K562 (cell line): ENCODE measurements at regions not wholly inside any gene's neighbourhood (a gene's known extent, or its start where the extent isn't known, plus 50 kb on each side); places are given as distances from the start of the nearest gene placed in this dataset.

Source experiments
- ATAC-seq: fragments of 200-7000 bp; cut with Tn5 transposase; 3 replicates; pipeline ENCODE4 v1.9.1; 2020; ENCODE audit warnings: moderate library complexity
- BruUV-seq: library from RNA; stranded (reverse); fragments of 400-500 nt; replicated peaks from 2 replicates; lab custom pipeline; 2021; lab: Mats Ljungman, UMichigan
- CTCF ChIA-PET: fragments of 300-600 bp; formaldehyde crosslinking; extraction: SDS; loops from one replicate; lab custom pipeline; 2021; ENCODE audit warnings: low intra/inter-chr PET ratio; lab: Yijun Ruan, JAX
- POLR2A ChIA-PET: fragments of 300-600, 350-650 bp; sonication (Branson Sonifier 250); formaldehyde crosslinking; extraction: SDS; loops from one replicate; lab custom pipeline; 2021; ENCODE audit warnings: antibody characterized with exemption, inconsistent platforms; lab: Yijun Ruan, JAX
- DNase-seq, 4 experiments: peaks; one replicate each; pipeline versions ENCODE4 v3.0.0 to v3.0.0-alpha.2; 2011 to 2018; ENCODE audit warnings: low spot score in 3 of 4, mixed read lengths in 3 of 4; ENCODE audit errors: extremely low read depth in 1 of 4
- FAIRE-seq: peaks from 2 replicates; lab custom pipeline; 2011; peaks lifted over from hg19 to GRCh38; lab: Jason Lieb, UNC
- H2AFZ ChIP-seq: 2 replicates; pipeline ENCODE4 v1.6.0; 2011; ENCODE audit warnings: low read depth, low read length, control low read depth, inconsistent platforms
- H3K27ac ChIP-seq: fragments of 200-600 bp; 3 replicates; pipeline ENCODE4 v1.8.0; 2011; ENCODE audit warnings: low read depth, mild to moderate bottlenecking, control low read depth, inconsistent platforms, low read length, moderate library complexity, mixed read lengths; ENCODE audit errors: extremely low read depth
- H3K27me3 ChIP-seq, 2 experiments: fragments of 300-600 bp in 1 of 2; 2 replicates in 1 of 2; 3 replicates in 1 of 2; pipeline versions ENCODE4 v1.6.0 to v1.8.0; 2011; ENCODE audit warnings: inconsistent platforms in 2 of 2, low read length in 2 of 2, mild to moderate bottlenecking in 1 of 2, mixed read lengths in 1 of 2, moderate library complexity in 1 of 2; ENCODE audit not compliant: control insufficient read depth in 2 of 2, insufficient read depth in 2 of 2
- H3K36me3 ChIP-seq: fragments of 300-600 bp; 3 replicates; pipeline ENCODE4 v1.8.0; 2011; ENCODE audit warnings: mild to moderate bottlenecking, low read length, inconsistent platforms; ENCODE audit not compliant: control insufficient read depth, insufficient read depth
- H3K4me1 ChIP-seq, 2 experiments: fragments of 200-600 bp in 1 of 2; replicated peaks in 1 of 2; 2 replicates in 1 of 2; 3 replicates in 1 of 2; pipeline versions ENCODE4 v1.5.1 to v1.8.0; 2011; ENCODE audit warnings: inconsistent platforms in 2 of 2, low read length in 2 of 2, mild to moderate bottlenecking in 1 of 2, mixed read lengths in 1 of 2, moderate library complexity in 1 of 2; ENCODE audit not compliant: control insufficient read depth in 2 of 2, insufficient read depth in 2 of 2
- H3K4me2 ChIP-seq: 2 replicates; pipeline ENCODE4 v1.6.1; 2011; ENCODE audit warnings: low read length, control low read depth, inconsistent platforms, mixed read lengths; ENCODE audit not compliant: insufficient read depth
- H3K4me3 ChIP-seq: fragments of 200-600 bp; sonication (generic), shearing (Covaris generic); 2 replicates; pipeline ENCODE4 v1.5.1; 2016; ENCODE audit warnings: control low read depth, inconsistent platforms
- H3K79me2 ChIP-seq: fragments of 200-600 bp; 3 replicates; pipeline ENCODE4 v1.8.0; 2011; ENCODE audit warnings: low read length, inconsistent platforms; ENCODE audit not compliant: control insufficient read depth, insufficient read depth
- H3K9ac ChIP-seq, 2 experiments: 2 replicates each; pipeline versions ENCODE4 v1.6.0 to v1.6.1; 2011; ENCODE audit warnings: low read depth in 2 of 2, low read length in 2 of 2, control low read depth in 1 of 2, inconsistent platforms in 1 of 2, mild to moderate bottlenecking in 1 of 2, mixed read lengths in 1 of 2; ENCODE audit not compliant: insufficient read depth in 1 of 2
- H3K9me1 ChIP-seq: one replicate; pipeline ENCODE4 v1.6.0; 2011; ENCODE audit warnings: inconsistent platforms, mild to moderate bottlenecking, low read length, moderate library complexity; ENCODE audit not compliant: control insufficient read depth, insufficient read depth
- H3K9me3 ChIP-seq: replicated peaks from 2 replicates; pipeline ENCODE4 v1.5.1; 2011; ENCODE audit warnings: low read depth, low read length, inconsistent platforms; ENCODE audit not compliant: control insufficient read depth, insufficient read depth
- H4K20me1 ChIP-seq: replicated peaks from 2 replicates; pipeline ENCODE4 v1.6.1; 2011; ENCODE audit warnings: low read length, inconsistent platforms, mixed read lengths; ENCODE audit not compliant: control insufficient read depth, insufficient read depth
- BRF1 ChIP-seq: IDR thresholded peaks from 3 replicates; pipeline ENCODE4 v1.6.1; 2011; ENCODE audit warnings: borderline replicate concordance, mild to moderate bottlenecking; ENCODE audit not compliant: insufficient read length; ENCODE audit errors: extremely low read depth
- CBFB ChIP-seq: sonication (generic); formaldehyde crosslinking; IDR thresholded peaks from 2 replicates; pipeline ENCODE4 v1.4.0; 2020; ENCODE audit warnings: mild to moderate bottlenecking, missing genetic modification reagents
- FOXM1 ChIP-seq, 2 experiments: fragments of 450-650 bp in 1 of 2; sonication (generic) in 1 of 2; formaldehyde crosslinking in 1 of 2; IDR thresholded peaks; 2 replicates each; pipeline versions ENCODE4 v1.6.1 to v1.9.0; 2017 to 2022; ENCODE audit warnings: low read depth in 2 of 2, mild to moderate bottlenecking in 2 of 2, missing genetic modification reagents in 1 of 2, moderate library complexity in 1 of 2
- HDAC3 ChIP-seq: fragments of 450-650 bp; IDR thresholded peaks from 2 replicates; pipeline ENCODE4 v1.6.1; 2018; ENCODE audit warnings: borderline replicate concordance, mild to moderate bottlenecking, moderate library complexity; ENCODE audit not compliant: partially characterized antibody
- SETDB1 ChIP-seq: IDR thresholded peaks from one replicate; pipeline ENCODE4 v1.6.1; 2012; ENCODE audit warnings: low read length, control low read depth, inconsistent platforms
- SIN3A ChIP-seq, 2 experiments: fragments of 150-350 bp in 1 of 2; IDR thresholded peaks; 2 replicates each; pipeline ENCODE4 v1.6.1; 2011 to 2016; ENCODE audit warnings: borderline replicate concordance in 2 of 2, low read depth in 2 of 2, low read length in 2 of 2, mild to moderate bottlenecking in 2 of 2, moderate library complexity in 2 of 2; ENCODE audit not compliant: control insufficient read depth in 1 of 2
- TRIM28 ChIP-seq: fragments of 450-650 bp; IDR thresholded peaks from 2 replicates; pipeline ENCODE4 v1.6.1; 2017
- TSC22D4 ChIP-seq: fragments of 450-650 bp; IDR thresholded peaks from 2 replicates; pipeline ENCODE4 v1.6.1; 2016; ENCODE audit warnings: missing genetic modification characterization, missing biosample characterization, control low read depth
- ZNF184 ChIP-seq: sonication (generic); formaldehyde crosslinking; IDR thresholded peaks from 2 replicates; pipeline ENCODE4 v1.5.0; 2020; ENCODE audit warnings: missing genetic modification reagents
- ZNF282 ChIP-seq: sonication (generic); formaldehyde crosslinking; IDR thresholded peaks from 2 replicates; pipeline ENCODE4 v1.8.1; 2023; ENCODE audit warnings: missing genetic modification reagents
- ZNF3 ChIP-seq: fragments of 250-450 bp; sonication (Bioruptor Pico); IDR thresholded peaks from 2 replicates; pipeline ENCODE4 v1.5.0; 2021; ENCODE audit warnings: mild to moderate bottlenecking, moderate library complexity
- WGBS: fragments of 100-300 bp; shearing (Covaris generic); methylation state at CpG from one replicate; pipeline ENCODE4 v1.1.6; 2016; ENCODE audit warnings: low coverage, mixed read lengths; ENCODE audit not compliant: insufficient coverage; ENCODE audit errors: missing lambda C conversion rate; 5-methylcytosine and 5-hydroxymethylcytosine counted together
- in situ Hi-C: fragments of 300-500 bp; cut with MboI; formaldehyde crosslinking; loops from 4 replicates; pipeline ENCODE4 v1.15.0; 2018; ENCODE audit warnings: inconsistent platforms, mixed read lengths
- intact Hi-C: fragments of 100-400 bp; cut with micrococcal nuclease; formaldehyde crosslinking; loops from 2 replicates; pipeline ENCODE4 v1.14.2; 2022
- TF ChIP-seq, protein P1 (sequence below): IDR thresholded peaks from 2 replicates; pipeline ENCODE4 v1.6.1; 2012; ENCODE audit warnings: low read depth, low read length, improper control_type of control experiment, borderline replicate concordance
- TF ChIP-seq, protein P2 (sequence below): fragments of 250-450 bp; sonication (Bioruptor Pico); IDR thresholded peaks from 2 replicates; pipeline ENCODE4 v1.4.0; 2020; ENCODE audit warnings: mild to moderate bottlenecking, moderate library complexity, borderline replicate concordance

DNA sequence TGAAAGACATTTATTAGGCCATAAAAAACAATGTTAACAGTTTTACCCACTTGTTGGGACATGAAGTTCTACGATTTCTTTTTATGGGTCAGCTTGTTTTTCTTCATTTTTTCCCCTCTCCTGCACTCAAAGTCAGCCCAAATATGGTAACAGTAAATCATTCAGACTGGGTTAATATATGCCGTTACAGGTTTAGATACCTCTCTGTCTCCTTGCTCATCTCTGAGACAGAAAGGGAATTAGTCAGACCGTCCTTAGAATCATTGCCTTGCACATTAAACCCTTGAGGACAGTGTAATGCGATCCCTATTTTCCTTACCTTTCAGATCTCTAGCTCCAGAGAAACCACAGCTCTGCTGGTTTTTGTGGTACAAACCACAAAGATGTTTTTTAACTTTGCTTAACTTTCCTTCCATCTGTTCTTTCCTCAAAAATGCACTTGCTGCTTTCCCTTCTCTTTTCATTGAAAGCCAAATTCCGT is 613.3 kb downstream of the PLPP3 start:
- H3K27ac ChIP-seq: no peak overlapping the region
- ChIA-PET CTCF (no interaction called here), POLR2A (no interaction called here)
- H3K36me3 ChIP-seq: no peaks in the 10 kb centered on the region
- H3K9me3 ChIP-seq: no peaks in the 10 kb centered on the region
- FAIRE-seq: no peak
- H3K27me3 ChIP-seq: no peaks in the 10 kb centered on the region
- H3K4me2 ChIP-seq: no peak overlapping the region
- no peak overlapping the region for H3K9ac ChIP-seq
- H3K79me2 ChIP-seq: no peaks in the 10 kb centered on the region
- DNase-seq: no peak
- no peak overlapping the region for H3K4me3 ChIP-seq
- ATAC-seq: no peak
- TF ChIP-seq BRF1 (no peak), FOXM1 (IDR thresholded peaks at IDR 0.05; ENCODE audit: low read depth) (no peak), FOXM1 (CRISPR knock-in tag; IDR thresholded peaks at IDR 0.05; ENCODE audit: low read depth) (no peak), SIN3A (IDR thresholded peaks at IDR 0.05; ENCODE audit: borderline replicate concordance in 2 of 2, control insufficient read depth in 1 of 2, low read depth in 2 of 2, low read length in 2 of 2) (no peak), ZNF282 (no peak), SETDB1 (no peak), HDAC3 (no peak), TRIM28 (no peak), ZNF3 (no peak), CBFB (no peak), TSC22D4 (no peak), ZNF184 (CRISPR knock-in tag) (no peak)
- TF ChIP-seq, protein P1, sequence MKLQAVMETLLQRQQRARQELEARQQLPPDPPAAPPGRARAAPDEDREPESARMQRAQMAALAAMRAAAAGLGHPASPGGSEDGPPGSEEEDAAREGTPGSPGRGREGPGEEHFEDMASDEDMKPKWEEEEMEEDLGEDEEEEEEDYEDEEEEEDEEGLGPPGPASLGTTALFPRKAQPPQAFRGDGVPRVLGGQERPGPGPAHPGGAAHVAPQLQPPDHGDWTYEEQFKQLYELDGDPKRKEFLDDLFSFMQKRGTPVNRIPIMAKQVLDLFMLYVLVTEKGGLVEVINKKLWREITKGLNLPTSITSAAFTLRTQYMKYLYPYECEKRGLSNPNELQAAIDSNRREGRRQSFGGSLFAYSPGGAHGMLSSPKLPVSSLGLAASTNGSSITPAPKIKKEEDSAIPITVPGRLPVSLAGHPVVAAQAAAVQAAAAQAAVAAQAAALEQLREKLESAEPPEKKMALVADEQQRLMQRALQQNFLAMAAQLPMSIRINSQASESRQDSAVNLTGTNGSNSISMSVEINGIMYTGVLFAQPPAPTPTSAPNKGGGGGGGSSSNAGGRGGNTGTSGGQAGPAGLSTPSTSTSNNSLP: no peak
- TF ChIP-seq, protein P2, sequence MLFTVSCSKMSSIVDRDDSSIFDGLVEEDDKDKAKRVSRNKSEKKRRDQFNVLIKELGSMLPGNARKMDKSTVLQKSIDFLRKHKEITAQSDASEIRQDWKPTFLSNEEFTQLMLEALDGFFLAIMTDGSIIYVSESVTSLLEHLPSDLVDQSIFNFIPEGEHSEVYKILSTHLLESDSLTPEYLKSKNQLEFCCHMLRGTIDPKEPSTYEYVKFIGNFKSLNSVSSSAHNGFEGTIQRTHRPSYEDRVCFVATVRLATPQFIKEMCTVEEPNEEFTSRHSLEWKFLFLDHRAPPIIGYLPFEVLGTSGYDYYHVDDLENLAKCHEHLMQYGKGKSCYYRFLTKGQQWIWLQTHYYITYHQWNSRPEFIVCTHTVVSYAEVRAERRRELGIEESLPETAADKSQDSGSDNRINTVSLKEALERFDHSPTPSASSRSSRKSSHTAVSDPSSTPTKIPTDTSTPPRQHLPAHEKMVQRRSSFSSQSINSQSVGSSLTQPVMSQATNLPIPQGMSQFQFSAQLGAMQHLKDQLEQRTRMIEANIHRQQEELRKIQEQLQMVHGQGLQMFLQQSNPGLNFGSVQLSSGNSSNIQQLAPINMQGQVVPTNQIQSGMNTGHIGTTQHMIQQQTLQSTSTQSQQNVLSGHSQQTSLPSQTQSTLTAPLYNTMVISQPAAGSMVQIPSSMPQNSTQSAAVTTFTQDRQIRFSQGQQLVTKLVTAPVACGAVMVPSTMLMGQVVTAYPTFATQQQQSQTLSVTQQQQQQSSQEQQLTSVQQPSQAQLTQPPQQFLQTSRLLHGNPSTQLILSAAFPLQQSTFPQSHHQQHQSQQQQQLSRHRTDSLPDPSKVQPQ (CRISPR knock-in tag): no peak
- WGBS: 1% methylated on average over 5 of the region's 5 CpGs
- H4K20me1 ChIP-seq: no peaks in the 10 kb centered on the region
- no peaks in the 10 kb centered on the region for H3K9me1 ChIP-seq
- no peaks in the 10 kb centered on the region for H3K4me1 ChIP-seq
- H2AFZ ChIP-seq: no peak overlapping the region
- in situ Hi-C loops (no loop called here), intact Hi-C loops (no loop called here)
- BruUV-seq: no TSS peak
